SK-N-SH treated with all-trans-retinoic acid at 6 μM for 48 hours (cell line): ENCODE measurements at regions not wholly inside any gene's neighbourhood (a gene's known extent, or its start where the extent isn't known, plus 50 kb on each side); places are given as distances from the start of the nearest gene placed in this dataset.

Source experiments
- ISL1 ChIP-seq: fragments of 250-450 bp; sonication (Bioruptor Pico); IDR thresholded peaks from 2 replicates; pipeline ENCODE4 v2.1.2; 2022; ENCODE audit warnings: mild to moderate bottlenecking, moderate library complexity
- OSR1 ChIP-seq: fragments of 250-450 bp; sonication (Bioruptor Pico); IDR thresholded peaks from 2 replicates; pipeline ENCODE4 v1.8.0; 2022; ENCODE audit warnings: moderate library complexity, mild to moderate bottlenecking, inconsistent platforms
- PPARA ChIP-seq: fragments of 250-450 bp; sonication (Bioruptor Pico); IDR thresholded peaks from 2 replicates; pipeline ENCODE4 v1.5.0; 2020; ENCODE audit warnings: mild to moderate bottlenecking, borderline replicate concordance
- RARB ChIP-seq: fragments of 250-450 bp; sonication (Bioruptor Pico); IDR thresholded peaks from 2 replicates; pipeline ENCODE4 v1.8.0; 2021; ENCODE audit warnings: mild to moderate bottlenecking, moderate library complexity
- SNAI2 ChIP-seq: fragments of 250-450 bp; sonication (Bioruptor Pico); IDR thresholded peaks from 2 replicates; pipeline ENCODE4 v1.5.0; 2020; ENCODE audit warnings: mild to moderate bottlenecking, moderate library complexity
- ZFP3 ChIP-seq: fragments of 250-450 bp; sonication (Bioruptor Pico); IDR thresholded peaks from 2 replicates; pipeline ENCODE4 v1.5.0; 2020; ENCODE audit warnings: mild to moderate bottlenecking, moderate library complexity
- ZFP30 ChIP-seq: fragments of 450-650 bp; formaldehyde crosslinking; IDR thresholded peaks from 2 replicates; pipeline ENCODE4 v1.5.0; 2022; ENCODE audit warnings: mild to moderate bottlenecking, moderate library complexity
- ZNF70 ChIP-seq: fragments of 450-650 bp; formaldehyde crosslinking; IDR thresholded peaks from 2 replicates; pipeline ENCODE4 v1.5.0; 2020; ENCODE audit warnings: mild to moderate bottlenecking, moderate library complexity
- ZNF8 ChIP-seq: fragments of 450-650 bp; formaldehyde crosslinking; IDR thresholded peaks from 2 replicates; pipeline ENCODE4 v1.5.0; 2020; ENCODE audit warnings: mild to moderate bottlenecking, moderate library complexity
- TF ChIP-seq, protein P1 (sequence below): fragments of 250-450 bp; sonication (Bioruptor Pico); IDR thresholded peaks from 2 replicates; pipeline ENCODE4 v1.8.0; 2020; ENCODE audit warnings: mild to moderate bottlenecking, moderate library complexity, borderline replicate concordance
- TF ChIP-seq, protein P2 (sequence below): fragments of 250-450 bp; sonication (Bioruptor Pico); IDR thresholded peaks from 2 replicates; pipeline ENCODE4 v1.8.0; 2021; ENCODE audit warnings: low read depth, mild to moderate bottlenecking, moderate library complexity, borderline replicate concordance

DNA sequence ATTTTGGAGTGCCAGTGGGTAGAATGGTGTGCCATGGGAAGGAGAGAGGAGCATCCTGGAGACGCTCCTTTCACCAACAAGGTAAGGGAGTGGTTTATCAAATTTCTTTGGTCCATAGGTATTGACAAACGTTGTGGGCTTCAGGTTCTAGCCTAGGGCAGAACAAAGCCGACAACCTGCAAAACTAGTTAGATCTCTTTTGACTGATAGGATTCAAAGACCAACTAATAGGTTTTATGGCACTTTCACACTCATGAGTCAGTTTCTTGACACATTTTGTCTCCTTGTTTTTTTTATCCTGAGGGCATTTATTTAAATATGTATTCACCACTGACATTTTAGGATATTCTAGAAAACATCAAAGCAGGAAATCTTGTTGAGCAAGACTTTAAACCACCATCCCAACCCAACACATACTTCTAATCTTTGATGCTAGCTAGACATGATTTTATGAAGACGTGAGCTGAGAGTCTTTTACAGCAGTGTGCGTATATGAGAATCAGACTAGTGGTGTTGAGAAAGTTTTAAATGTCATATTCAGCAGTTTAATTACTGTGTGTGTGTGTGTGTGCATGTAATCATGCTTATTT lies 370.4 kb upstream of the HSF2 start:
- TF ChIP-seq, protein P1, sequence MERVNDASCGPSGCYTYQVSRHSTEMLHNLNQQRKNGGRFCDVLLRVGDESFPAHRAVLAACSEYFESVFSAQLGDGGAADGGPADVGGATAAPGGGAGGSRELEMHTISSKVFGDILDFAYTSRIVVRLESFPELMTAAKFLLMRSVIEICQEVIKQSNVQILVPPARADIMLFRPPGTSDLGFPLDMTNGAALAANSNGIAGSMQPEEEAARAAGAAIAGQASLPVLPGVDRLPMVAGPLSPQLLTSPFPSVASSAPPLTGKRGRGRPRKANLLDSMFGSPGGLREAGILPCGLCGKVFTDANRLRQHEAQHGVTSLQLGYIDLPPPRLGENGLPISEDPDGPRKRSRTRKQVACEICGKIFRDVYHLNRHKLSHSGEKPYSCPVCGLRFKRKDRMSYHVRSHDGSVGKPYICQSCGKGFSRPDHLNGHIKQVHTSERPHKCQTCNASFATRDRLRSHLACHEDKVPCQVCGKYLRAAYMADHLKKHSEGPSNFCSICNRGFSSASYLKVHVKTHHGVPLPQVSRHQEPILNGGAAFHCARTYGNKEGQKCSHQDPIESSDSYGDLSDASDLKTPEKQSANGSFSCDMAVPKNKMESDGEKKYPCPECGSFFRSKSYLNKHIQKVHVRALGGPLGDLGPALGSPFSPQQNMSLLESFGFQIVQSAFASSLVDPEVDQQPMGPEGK: no peak
- TF ChIP-seq ZFP30 (no peak), ZNF70 (CRISPR knock-in tag) (no peak), SNAI2 (CRISPR knock-in tag) (no peak), OSR1 (CRISPR knock-in tag) (no peak), ZFP3 (CRISPR knock-in tag) (no peak), ZNF8 (no peak), RARB (CRISPR knock-in tag) (no peak), ISL1 (CRISPR knock-in tag) (no peak), PPARA (no peak)
- TF ChIP-seq, protein P2, sequence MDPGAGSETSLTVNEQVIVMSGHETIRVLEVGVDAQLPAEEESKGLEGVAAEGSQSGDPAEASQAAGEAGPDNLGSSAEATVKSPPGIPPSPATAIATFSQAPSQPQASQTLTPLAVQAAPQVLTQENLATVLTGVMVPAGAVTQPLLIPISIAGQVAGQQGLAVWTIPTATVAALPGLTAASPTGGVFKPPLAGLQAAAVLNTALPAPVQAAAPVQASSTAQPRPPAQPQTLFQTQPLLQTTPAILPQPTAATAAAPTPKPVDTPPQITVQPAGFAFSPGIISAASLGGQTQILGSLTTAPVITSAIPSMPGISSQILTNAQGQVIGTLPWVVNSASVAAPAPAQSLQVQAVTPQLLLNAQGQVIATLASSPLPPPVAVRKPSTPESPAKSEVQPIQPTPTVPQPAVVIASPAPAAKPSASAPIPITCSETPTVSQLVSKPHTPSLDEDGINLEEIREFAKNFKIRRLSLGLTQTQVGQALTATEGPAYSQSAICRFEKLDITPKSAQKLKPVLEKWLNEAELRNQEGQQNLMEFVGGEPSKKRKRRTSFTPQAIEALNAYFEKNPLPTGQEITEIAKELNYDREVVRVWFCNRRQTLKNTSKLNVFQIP (CRISPR knock-in tag): no peak
